ENCODE measurements at regions not wholly inside any gene's neighbourhood (a gene's known extent, or its start where the extent isn't known, plus 50 kb on each side); places are given as distances from the start of the nearest gene placed in this dataset.
A peak's percentile ranks its signal among the peaks of the same experiment; 100 is the strongest.

DNA sequence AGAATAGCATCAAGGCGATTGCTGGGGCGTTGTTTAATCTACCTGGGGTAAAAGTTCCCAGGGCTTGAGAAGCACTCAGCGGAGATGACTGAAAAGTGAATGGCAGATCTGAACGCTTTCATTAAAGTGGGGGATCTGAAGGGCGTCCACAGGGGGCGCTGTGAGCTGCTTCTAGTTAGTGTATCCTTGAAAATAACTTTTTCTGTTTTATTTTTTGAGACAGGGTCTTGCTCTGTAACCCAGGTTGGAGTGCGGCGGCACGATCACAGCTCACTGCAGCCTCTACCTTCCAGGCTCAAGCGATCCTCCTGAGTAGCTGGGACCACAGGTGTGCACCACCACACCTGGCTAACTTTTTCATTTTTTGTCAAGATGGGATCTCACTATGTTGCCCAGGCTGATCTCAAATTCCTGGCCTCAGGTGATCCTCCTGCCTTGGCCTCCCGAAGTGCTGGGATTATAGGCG lies 360.4 kb downstream of the SEC14L1 start:
- in situ Hi-C loops (cut with HindIII; ENCODE audit: low pct_ligation_motif_present, low pct_unique_long_range_greater_than_20kb, low sequenced_read_pairs), result no loop called here
- peak; percentile 35 for DNase-seq

GRCh38 chr17:77501751-77502625 lies 361.2 kb downstream of the SEC14L1 start:
- in situ Hi-C loops (cut with HindIII; ENCODE audit: low pct_ligation_motif_present, low pct_unique_long_range_greater_than_20kb, low sequenced_read_pairs), result no loop called here
- no peak for DNase-seq

GRCh38 chr17:77502626-77503292 lies 362.0 kb downstream of the SEC14L1 start:
- in situ Hi-C loops (cut with HindIII; ENCODE audit: low pct_ligation_motif_present, low pct_unique_long_range_greater_than_20kb, low sequenced_read_pairs), result no loop called here

GRCh38 chr17:77503293-77503655 lies 362.5 kb downstream of the SEC14L1 start:
- DNase-seq, result no peak
- in situ Hi-C loops (cut with HindIII; ENCODE audit: low pct_ligation_motif_present, low pct_unique_long_range_greater_than_20kb, low sequenced_read_pairs), result no loop called here

More at GRCh38 chr17:77502626-77503292, 362.0 kb downstream of the SEC14L1 start:
- no peak for DNase-seq

- in situ Hi-C loops (cut with HindIII; ENCODE audit: low pct_ligation_motif_present, low pct_unique_long_range_greater_than_20kb, low sequenced_read_pairs), result no loop called here
Observed at GRCh38 chr17:77503916-77504651, 363.3 kb downstream of the SEC14L1 start.

DNA sequence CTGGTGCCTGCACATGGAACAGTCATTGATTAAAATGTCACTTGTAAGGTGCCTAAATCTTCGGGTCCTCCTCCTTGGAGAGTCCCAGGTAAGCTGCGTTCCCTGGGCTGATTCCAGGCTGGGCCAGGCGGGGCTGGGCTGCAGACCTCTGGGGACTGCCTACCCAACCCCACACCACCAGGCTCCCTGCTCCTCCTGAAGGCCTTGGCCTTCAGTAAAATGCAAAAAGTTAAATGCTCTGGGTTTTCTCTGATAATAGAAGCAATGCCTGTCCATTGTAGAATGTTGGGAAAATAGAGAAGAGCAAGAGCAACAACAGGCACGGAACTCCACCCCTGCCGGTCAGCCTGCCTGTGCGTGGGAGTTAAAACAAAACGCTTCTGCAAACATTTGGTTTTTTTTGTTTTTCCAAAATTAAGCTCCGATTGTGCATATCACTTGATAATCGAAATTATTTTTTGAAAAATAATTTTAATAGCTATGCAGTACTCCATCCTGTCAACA lies 363.9 kb downstream of the SEC14L1 start:
- in situ Hi-C loops (cut with HindIII; ENCODE audit: low pct_ligation_motif_present, low pct_unique_long_range_greater_than_20kb, low sequenced_read_pairs), result no loop called here
- DNase-seq, result no peak

More at GRCh38 chr17:77503916-77504651, 363.3 kb downstream of the SEC14L1 start:
- DNase-seq, result no peak

- in situ Hi-C loops (cut with HindIII; ENCODE audit: low pct_ligation_motif_present, low pct_unique_long_range_greater_than_20kb, low sequenced_read_pairs), result no loop called here
Observed at GRCh38 chr17:77505181-77505639, 364.4 kb downstream of the SEC14L1 start.

GRCh38 chr17:77506371-77506991 lies 365.7 kb downstream of the SEC14L1 start:
- in situ Hi-C loops (cut with HindIII; ENCODE audit: low pct_ligation_motif_present, low pct_unique_long_range_greater_than_20kb, low sequenced_read_pairs), result no loop called here
- DNase-seq, result no peak

More at GRCh38 chr17:77505181-77505639, 364.4 kb downstream of the SEC14L1 start:
- DNase-seq, result no peak

DNA sequence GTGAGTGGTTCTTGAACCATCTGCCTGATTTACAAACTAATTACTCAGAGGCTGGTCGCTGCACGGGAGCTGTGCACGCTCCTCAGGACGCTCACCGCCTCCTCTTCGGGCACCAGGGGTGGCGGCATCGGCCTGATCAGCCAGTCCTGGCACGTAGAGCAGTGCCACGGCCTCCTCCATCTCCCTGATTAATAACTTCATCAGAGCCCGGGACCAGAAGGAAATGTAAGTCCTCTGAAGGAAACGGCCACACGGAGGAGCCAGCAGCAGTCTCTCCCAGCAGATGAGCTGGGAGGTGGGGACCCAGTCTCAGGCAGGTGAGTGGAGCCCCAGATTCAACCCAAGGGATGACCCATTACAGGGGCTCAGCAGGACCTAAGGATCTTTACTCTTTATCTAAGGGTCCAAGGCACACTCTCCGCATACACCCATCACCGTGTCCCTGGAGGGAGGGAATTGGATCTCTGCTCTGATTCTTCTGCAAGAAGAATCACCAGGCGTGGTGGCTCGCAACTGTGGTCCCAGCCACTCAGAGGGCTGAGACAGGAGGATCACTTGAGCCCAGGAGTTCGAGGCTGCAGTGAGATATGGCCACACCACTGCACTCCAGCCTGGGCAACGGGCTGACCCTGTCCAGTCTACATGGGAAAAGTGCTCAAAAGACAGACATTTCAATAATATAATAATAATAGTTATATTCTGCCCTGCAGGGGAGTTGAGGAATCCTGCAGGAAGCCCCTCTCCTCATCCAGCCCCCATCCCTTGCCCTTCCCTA lies 366.5 kb downstream of the SEC14L1 start:
- in situ Hi-C loops (cut with HindIII; ENCODE audit: low pct_ligation_motif_present, low pct_unique_long_range_greater_than_20kb, low sequenced_read_pairs), result no loop called here
- peak; percentile 7 for DNase-seq

DNA sequence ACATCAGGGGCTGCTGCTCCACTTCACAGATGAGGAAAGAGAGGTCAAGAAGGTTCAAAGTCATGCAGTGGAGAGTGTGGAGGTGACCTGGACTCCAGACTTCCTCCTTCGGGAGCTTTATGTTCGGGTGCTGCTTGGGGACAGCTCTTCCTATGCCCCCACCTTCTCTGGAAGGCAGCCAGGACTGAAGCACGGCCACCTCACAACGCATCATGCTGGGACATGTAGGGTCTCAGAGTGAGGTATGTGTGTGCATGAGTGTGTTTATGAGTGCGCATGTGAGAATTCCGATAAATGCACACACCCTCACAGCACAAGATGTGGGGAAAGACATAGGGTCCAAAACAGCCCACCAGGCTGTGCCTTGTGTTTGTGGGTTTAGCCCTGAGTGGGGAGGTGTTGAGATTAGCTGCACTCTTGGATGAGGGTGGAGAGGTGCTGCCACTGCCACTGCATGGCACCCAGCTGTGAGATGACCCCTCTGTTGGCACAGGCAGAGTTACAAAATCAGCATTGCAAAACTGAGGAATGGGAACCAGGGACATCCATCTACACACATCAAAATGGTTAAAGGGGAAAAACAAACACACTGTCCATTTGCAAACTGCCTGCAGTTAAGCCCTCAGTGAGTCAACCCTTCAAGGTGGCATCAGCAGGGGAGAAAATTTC lies 367.4 kb downstream of the SEC14L1 start:
- in situ Hi-C loops (cut with HindIII; ENCODE audit: low pct_ligation_motif_present, low pct_unique_long_range_greater_than_20kb, low sequenced_read_pairs), result no loop called here
- DNase-seq, result no peak

DNA sequence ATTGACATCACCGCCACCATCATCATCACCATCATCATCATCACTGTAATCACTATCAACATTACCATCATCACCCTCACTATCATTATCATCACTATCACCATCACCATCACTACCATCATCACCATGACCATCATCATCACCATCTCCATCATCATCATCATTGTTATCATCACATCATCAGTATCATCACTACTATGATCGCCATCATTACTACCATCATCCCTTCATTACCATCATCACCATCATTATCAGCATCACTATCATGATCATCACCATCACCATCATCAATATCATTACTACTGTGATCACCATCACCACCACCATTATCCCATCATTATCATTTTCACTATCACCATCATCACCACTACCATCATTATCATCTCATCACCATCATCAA lies 368.3 kb downstream of the SEC14L1 start:
- in situ Hi-C loops (cut with HindIII; ENCODE audit: low pct_ligation_motif_present, low pct_unique_long_range_greater_than_20kb, low sequenced_read_pairs), result no loop called here
- no peak for DNase-seq

DNA sequence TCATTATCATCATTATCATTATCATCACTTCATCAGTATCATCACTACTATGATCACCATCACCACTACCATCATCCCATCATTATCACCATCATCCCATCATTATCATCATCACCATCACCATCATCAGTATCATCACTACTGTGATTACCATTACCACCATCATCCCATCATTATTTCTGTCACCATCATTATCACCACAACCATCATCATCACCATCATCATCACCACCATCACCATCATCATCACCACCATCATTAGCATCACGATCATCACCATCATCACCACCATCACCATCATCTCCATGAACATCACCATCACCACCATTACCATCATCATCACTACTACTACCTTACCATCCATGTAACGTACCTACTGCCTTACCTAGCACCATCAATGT lies 368.8 kb downstream of the SEC14L1 start:
- in situ Hi-C loops (cut with HindIII; ENCODE audit: low pct_ligation_motif_present, low pct_unique_long_range_greater_than_20kb, low sequenced_read_pairs), result no loop called here
- DNase-seq, result no peak

GRCh38 chr17:77510133-77510796 lies 369.5 kb downstream of the SEC14L1 start:
- no peak for DNase-seq
- in situ Hi-C loops (cut with HindIII; ENCODE audit: low pct_ligation_motif_present, low pct_unique_long_range_greater_than_20kb, low sequenced_read_pairs), result no loop called here

- no peak for DNase-seq
- in situ Hi-C loops (cut with HindIII; ENCODE audit: low pct_ligation_motif_present, low pct_unique_long_range_greater_than_20kb, low sequenced_read_pairs), result no loop called here
Observed at GRCh38 chr17:77511514-77512061, 370.8 kb downstream of the SEC14L1 start.

GRCh38 chr17:77512062-77512946 lies 371.5 kb downstream of the SEC14L1 start:
- no peak for DNase-seq
- in situ Hi-C loops (cut with HindIII; ENCODE audit: low pct_ligation_motif_present, low pct_unique_long_range_greater_than_20kb, low sequenced_read_pairs), result no loop called here

GRCh38 chr17:77513045-77513444 lies 372.3 kb downstream of the SEC14L1 start:
- DNase-seq, result no peak
- in situ Hi-C loops (cut with HindIII; ENCODE audit: low pct_ligation_motif_present, low pct_unique_long_range_greater_than_20kb, low sequenced_read_pairs), result no loop called here

Data from ACHN (cell line).